Stomach (tissue), 8 donors: ENCODE measurements at regions not wholly inside any gene's neighbourhood (a gene's known extent, or its start where the extent isn't known, plus 50 kb on each side); places are given as distances from the start of the nearest gene placed in this dataset.

ENCODE experiments used
- DNase-seq, 2 donors: peaks; one replicate each; pipeline versions ENCODE4 v3.0.0 to v3.0.0-alpha.2; 2013 to 2019
- H3K27ac ChIP-seq, 5 donors: fragments of 200-600 bp in 4 of 5; sonication (generic) in 4 of 5; one replicate each; pipeline ENCODE4 v1.5.1; 2013 to 2019; ENCODE audit warnings: mild to moderate bottlenecking in 1 of 5, moderate library complexity in 1 of 5
- H3K27me3 ChIP-seq, 3 donors: fragments of 200-600 bp; sonication (generic); one replicate each; pipeline ENCODE4 v1.5.1; 2017 to 2019; ENCODE audit warnings: mixed run types in 1 of 3
- H3K36me3 ChIP-seq, 4 donors: fragments of 200-600 bp; sonication (generic); 1 replicate in 3 of 4; 2 replicates in 1 of 4; pipeline ENCODE4 v1.5.1; 2016 to 2019
- H3K4me1 ChIP-seq, 4 donors: fragments of 200-600 bp; sonication (generic); one replicate each; pipeline ENCODE4 v1.5.1; 2016 to 2019
- H3K4me3 ChIP-seq, 4 donors: fragments of 200-600 bp; sonication (generic) in 3 of 4; one replicate each; pipeline ENCODE4 v1.5.1; 2016 to 2019; ENCODE audit warnings: mild to moderate bottlenecking in 1 of 4
- H3K9me3 ChIP-seq, 4 donors: fragments of 200-600 bp; sonication (generic); one replicate each; pipeline ENCODE4 v1.5.1; 2016 to 2019
- EP300 ChIP-seq: sonication (generic); formaldehyde crosslinking; IDR thresholded peaks from one replicate; pipeline ENCODE4 v1.6.1; 2017; ENCODE audit warnings: antibody characterized with exemption
- POLR2A ChIP-seq, 4 donors: fragments of 450-650 bp; IDR thresholded peaks; one replicate each; pipeline ENCODE4 v1.6.1; 2016; ENCODE audit warnings: antibody characterized with exemption in 4 of 4, control low read depth in 2 of 4, mild to moderate bottlenecking in 1 of 4, moderate library complexity in 1 of 4
- POLR2AphosphoS5 ChIP-seq, 3 donors: sonication (generic); formaldehyde crosslinking; IDR thresholded peaks; one replicate each; pipeline ENCODE4 v1.6.1; 2016; ENCODE audit warnings: antibody characterized with exemption in 3 of 3
- WGBS, 5 donors: extraction: QIAGEN DNeasy Blood & Tissue Kit in 3 of 5; methylation state at CpG; one replicate each; pipeline versions ENCODE4 v1.1.5 to v1.1.7; 2013 to 2018; 5-methylcytosine and 5-hydroxymethylcytosine counted together
- intact Hi-C: fragments of 100-400 bp; cut with DNase I; formaldehyde crosslinking; loops from one replicate; pipeline ENCODE4 v1.15.1; 2023; ENCODE audit warnings: low total_unique reads
- TF ChIP-seq, protein P1 (sequence below), 7 experiments: fragments of 450-650 bp in 4 of 7; fragments of 200-600 bp in 3 of 7; sonication (generic) in 3 of 7; IDR thresholded peaks; one replicate each; pipeline ENCODE4 v1.5.1; 2016 to 2019; ENCODE audit warnings: antibody characterized with exemption in 7 of 7, control low read depth in 2 of 7, mild to moderate bottlenecking in 1 of 7
- donor health status: healthy with polysubstance abuse.
- donor health status: Bipolar disorder and iron deficiency.
- donor health status: healthy.

DNA sequence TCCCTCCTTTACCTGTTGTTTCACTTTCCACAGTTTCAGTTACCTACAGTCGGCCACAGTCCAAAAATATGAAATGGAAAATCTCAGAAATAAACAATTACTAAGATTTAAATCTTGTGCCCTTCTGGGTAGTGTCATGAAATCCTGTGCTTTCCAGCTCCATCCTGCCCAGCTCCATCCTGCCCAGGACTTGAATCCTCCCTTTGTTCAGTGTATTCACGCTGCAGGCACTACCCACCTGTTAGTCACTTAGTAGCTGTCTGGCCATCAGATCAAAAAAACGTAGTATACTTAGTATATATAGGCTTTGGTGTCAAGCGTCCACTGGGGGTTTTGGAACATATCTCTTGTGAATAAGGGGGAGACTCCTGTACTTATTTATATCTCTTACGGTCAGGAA lies 329.0 kb upstream of the SEMA6D start:
- peaks cover 0 to 11% (median 7%) of the 10 kb centered on the region in 4 donors for H3K4me1 ChIP-seq
- H3K4me3 ChIP-seq: no peak overlapping the region
- no peak overlapping the region for H3K27ac ChIP-seq
- 52 to 70% (median 61%) methylated on average over 5 of the region's 5 CpGs for WGBS, 5 donors
- TF ChIP-seq EP300: no peak
- no peak for TF ChIP-seq POLR2AphosphoS5 (IDR thresholded peaks at IDR 0.05)
- TF ChIP-seq, protein P1, sequence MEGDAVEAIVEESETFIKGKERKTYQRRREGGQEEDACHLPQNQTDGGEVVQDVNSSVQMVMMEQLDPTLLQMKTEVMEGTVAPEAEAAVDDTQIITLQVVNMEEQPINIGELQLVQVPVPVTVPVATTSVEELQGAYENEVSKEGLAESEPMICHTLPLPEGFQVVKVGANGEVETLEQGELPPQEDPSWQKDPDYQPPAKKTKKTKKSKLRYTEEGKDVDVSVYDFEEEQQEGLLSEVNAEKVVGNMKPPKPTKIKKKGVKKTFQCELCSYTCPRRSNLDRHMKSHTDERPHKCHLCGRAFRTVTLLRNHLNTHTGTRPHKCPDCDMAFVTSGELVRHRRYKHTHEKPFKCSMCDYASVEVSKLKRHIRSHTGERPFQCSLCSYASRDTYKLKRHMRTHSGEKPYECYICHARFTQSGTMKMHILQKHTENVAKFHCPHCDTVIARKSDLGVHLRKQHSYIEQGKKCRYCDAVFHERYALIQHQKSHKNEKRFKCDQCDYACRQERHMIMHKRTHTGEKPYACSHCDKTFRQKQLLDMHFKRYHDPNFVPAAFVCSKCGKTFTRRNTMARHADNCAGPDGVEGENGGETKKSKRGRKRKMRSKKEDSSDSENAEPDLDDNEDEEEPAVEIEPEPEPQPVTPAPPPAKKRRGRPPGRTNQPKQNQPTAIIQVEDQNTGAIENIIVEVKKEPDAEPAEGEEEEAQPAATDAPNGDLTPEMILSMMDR (IDR thresholded peaks at IDR 0.05): no peak
- no peak for TF ChIP-seq POLR2A (IDR thresholded peaks at IDR 0.05)
- no peak for DNase-seq
- no peaks in the 10 kb centered on the region for H3K9me3 ChIP-seq
- intact Hi-C loops: no loop called here
- no peaks in the 10 kb centered on the region for H3K36me3 ChIP-seq
- no peaks in the 10 kb centered on the region for H3K27me3 ChIP-seq

- no peaks in the 10 kb centered on the region for H3K27me3 ChIP-seq
- no peaks in the 10 kb centered on the region for H3K9me3 ChIP-seq
- no peaks in the 10 kb centered on the region for H3K4me1 ChIP-seq
- intact Hi-C loops: no loop called here
- WGBS, 5 donors: 64 to 79% (median 69%) methylated on average over 2 of the region's 2 CpGs
- H3K4me3 ChIP-seq: no peak overlapping the region
- H3K36me3 ChIP-seq: no peaks in the 10 kb centered on the region
- no peak overlapping the region for H3K27ac ChIP-seq
- TF ChIP-seq, protein P1 (IDR thresholded peaks at IDR 0.05): no peak
- TF ChIP-seq EP300: no peak
- no peak for DNase-seq
Observed at GRCh38 chr15:47390208-47390765, 327.0 kb upstream of the SEMA6D start.

DNA sequence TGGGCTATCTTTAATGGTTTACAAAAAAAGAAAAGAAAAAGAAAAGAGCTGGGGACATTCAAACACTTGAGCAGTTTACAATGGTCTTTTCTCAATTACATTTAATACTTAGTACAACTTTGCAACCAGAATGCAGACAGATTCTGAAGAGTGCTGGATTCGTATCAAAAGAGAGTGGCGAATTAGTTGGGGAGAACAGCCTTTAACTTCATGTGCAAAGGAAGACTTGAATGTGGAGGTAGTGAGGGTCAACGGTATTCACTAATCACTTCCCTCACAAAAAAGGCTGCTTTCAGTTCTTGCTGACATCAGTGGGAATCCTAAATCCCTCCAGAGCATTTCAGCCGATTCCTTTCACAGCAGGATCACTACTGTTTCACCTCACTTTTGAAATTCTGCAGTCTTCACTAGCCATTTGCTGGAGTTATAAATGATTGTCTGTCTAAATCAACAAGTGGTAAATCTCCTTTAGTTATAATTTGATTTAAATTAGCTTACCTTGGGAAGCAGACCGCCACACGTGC lies 323.0 kb upstream of the SEMA6D start:
- Histone ChIP-seq H3K27ac (no peak overlapping the region), H3K27me3 (no peaks in the 10 kb centered on the region), H3K4me3 (no peak overlapping the region), H3K36me3 (no peaks in the 10 kb centered on the region), H3K4me1 (no peaks in the 10 kb centered on the region), H3K9me3 (no peaks in the 10 kb centered on the region)
- WGBS, 5 donors: 64 to 82% (median 74%) methylated on average over 6 of the region's 6 CpGs
- TF ChIP-seq, protein P1 (IDR thresholded peaks at IDR 0.05): no peak
- no peak for TF ChIP-seq EP300
- TF ChIP-seq POLR2A (IDR thresholded peaks at IDR 0.05): no peak
- TF ChIP-seq POLR2AphosphoS5 (IDR thresholded peaks at IDR 0.05): no peak
- DNase-seq: no peak
- intact Hi-C loops: no loop called here

GRCh38 chr15:47395076-47395475 lies 322.2 kb upstream of the SEMA6D start:
- intact Hi-C loops: no loop called here
- H3K36me3 ChIP-seq: no peaks in the 10 kb centered on the region
- DNase-seq: no peak
- no peaks in the 10 kb centered on the region for H3K4me1 ChIP-seq
- H3K27ac ChIP-seq: no peak overlapping the region
- H3K27me3 ChIP-seq: no peaks in the 10 kb centered on the region
- no peak for TF ChIP-seq POLR2A (IDR thresholded peaks at IDR 0.05)
- TF ChIP-seq, protein P1 (IDR thresholded peaks at IDR 0.05): no peak
- no peak for TF ChIP-seq EP300
- no peak for TF ChIP-seq POLR2AphosphoS5 (IDR thresholded peaks at IDR 0.05)
- no peaks in the 10 kb centered on the region for H3K9me3 ChIP-seq
- H3K4me3 ChIP-seq: no peak overlapping the region
